ENCODE measurements at regions not wholly inside any gene's neighbourhood (a gene's known extent, or its start where the extent isn't known, plus 50 kb on each side); places are given as distances from the start of the nearest gene placed in this dataset.

- H3K27ac ChIP-seq (ENCODE audit: low read depth in 1 of 2, low read length in 2 of 2), result no peak overlapping the region
- no peaks in the 10 kb centered on the region for H3K9me3 ChIP-seq (ENCODE audit: control insufficient read depth in 4 of 4, low read length in 3 of 4)
- no peaks in the 10 kb centered on the region for H3K4me1 ChIP-seq (ENCODE audit: control insufficient read depth in 4 of 4, insufficient read depth in 4 of 4, low read length in 3 of 4)
- H3K4me3 ChIP-seq (ENCODE audit: low read depth in 1 of 3, low read length in 3 of 3), result no peak overlapping the region
- TF ChIP-seq SP1 (IDR thresholded peaks at IDR 0.05) (no peak), JUND (IDR thresholded peaks at IDR 0.05) (no peak), ATF3 (IDR thresholded peaks at IDR 0.05) (no peak), NR2F2 (IDR thresholded peaks at IDR 0.05) (no peak)
- peaks cover 0 to 2% (median 0%) of the 10 kb centered on the region in 4 donors for H3K27me3 ChIP-seq (ENCODE audit: control insufficient read depth in 4 of 4, insufficient read depth in 4 of 4, low read length in 3 of 4)
- no peak for DNase-seq (ENCODE audit: low spot score)
- H3K36me3 ChIP-seq (ENCODE audit: control insufficient read depth in 4 of 4, insufficient read depth in 3 of 4, low read depth in 1 of 4, low read length in 3 of 4), result no peaks in the 10 kb centered on the region
- 48% methylated on average over 10 of the region's 10 CpGs for WGBS
- no peak overlapping the region for H3K9ac ChIP-seq (ENCODE audit: low read depth in 1 of 2, low read length in 2 of 2)
Observed at GRCh38 chr20:51888291-51888690, 86.0 kb upstream of the SALL4 start.

DNA sequence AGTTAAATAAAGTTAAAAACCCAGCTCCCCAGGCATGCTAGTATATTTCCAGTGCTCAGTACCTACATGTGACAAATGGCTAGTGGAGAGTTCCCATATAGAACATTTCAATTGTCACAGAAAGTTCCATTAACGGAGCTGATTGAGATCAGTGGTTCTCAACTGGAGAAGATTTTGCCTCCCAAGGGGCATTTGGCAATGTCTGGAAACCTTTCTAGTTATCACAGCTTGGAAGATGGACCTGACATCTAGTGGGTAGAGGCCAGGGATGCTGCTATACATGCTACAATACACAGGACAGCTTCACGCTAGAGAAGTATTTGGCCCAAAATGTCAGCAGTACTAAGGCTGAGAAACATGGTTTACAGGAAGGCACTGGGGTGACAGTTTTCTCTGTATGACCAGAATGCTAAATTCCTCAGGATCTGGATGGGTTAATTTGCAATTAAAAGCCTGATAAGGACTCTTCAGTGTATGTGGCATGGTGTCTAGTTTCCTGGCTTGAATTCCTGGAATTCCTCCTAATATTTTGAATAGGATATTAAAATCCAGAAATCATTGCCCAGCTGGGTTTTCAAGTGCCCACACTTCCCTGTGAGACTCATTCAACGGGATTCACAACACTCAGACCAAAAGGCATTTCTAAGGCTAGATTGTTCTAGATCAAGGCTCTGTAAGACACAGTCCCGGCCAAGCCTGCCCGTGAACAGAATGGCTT is 84.7 kb upstream of the SALL4 start:
- no peak for DNase-seq (ENCODE audit: low spot score)
- Histone ChIP-seq H3K36me3 (ENCODE audit: control insufficient read depth in 4 of 4, insufficient read depth in 3 of 4, low read depth in 1 of 4, low read length in 3 of 4) (no peaks in the 10 kb centered on the region), H3K9me3 (ENCODE audit: control insufficient read depth in 4 of 4, low read length in 3 of 4) (no peaks in the 10 kb centered on the region), H3K27ac (ENCODE audit: low read depth in 1 of 2, low read length in 2 of 2) (no peak overlapping the region), H3K9ac (ENCODE audit: low read depth in 1 of 2, low read length in 2 of 2) (no peak overlapping the region), H3K4me3 (ENCODE audit: low read depth in 1 of 3, low read length in 3 of 3) (no peak overlapping the region), H3K27me3 (ENCODE audit: control insufficient read depth in 4 of 4, insufficient read depth in 4 of 4, low read length in 3 of 4) (peaks cover 0 to 2% (median 0%) of the 10 kb centered on the region in 4 donors), H3K4me1 (ENCODE audit: control insufficient read depth in 4 of 4, insufficient read depth in 4 of 4, low read length in 3 of 4) (no peaks in the 10 kb centered on the region)
- no peak for TF ChIP-seq FOXA2 (IDR thresholded peaks at IDR 0.05)
- no peak for TF ChIP-seq YY1 (IDR thresholded peaks at IDR 0.05)
- no peak for TF ChIP-seq JUND (IDR thresholded peaks at IDR 0.05)
- TF ChIP-seq REST (IDR thresholded peaks at IDR 0.05), result no peak
- no peak for TF ChIP-seq HNF4G (IDR thresholded peaks at IDR 0.05)
- no peak for TF ChIP-seq MAX (IDR thresholded peaks at IDR 0.05)
- no peak for TF ChIP-seq EGR1 (IDR thresholded peaks at IDR 0.05; ENCODE audit: low read depth in 2 of 2)
- TF ChIP-seq HNF4A (conservative IDR thresholded peaks at IDR 0.05), result no peak
- no peak for TF ChIP-seq CTCF (IDR thresholded peaks at IDR 0.05; ENCODE audit: low read depth, low read length, missing input control)
- no peak for TF ChIP-seq TAF1 (conservative IDR thresholded peaks at IDR 0.05)
- TF ChIP-seq SP1 (IDR thresholded peaks at IDR 0.05), result no peak
- TF ChIP-seq NR2F2 (IDR thresholded peaks at IDR 0.05), result no peak
- TF ChIP-seq RXRA (IDR thresholded peaks at IDR 0.05), result no peak
- 79% methylated on average over 5 of the region's 5 CpGs for WGBS

Measured in liver (tissue), 8 donors.